ENCODE measurements at regions not wholly inside any gene's neighbourhood (a gene's known extent, or its start where the extent isn't known, plus 50 kb on each side); places are given as distances from the start of the nearest gene placed in this dataset.
"Not testable (repeated sequence)": the region's sequence is repeated elsewhere in the genome, so short reads cannot be mapped to it uniquely, and the experiment has no call there.

DNA sequence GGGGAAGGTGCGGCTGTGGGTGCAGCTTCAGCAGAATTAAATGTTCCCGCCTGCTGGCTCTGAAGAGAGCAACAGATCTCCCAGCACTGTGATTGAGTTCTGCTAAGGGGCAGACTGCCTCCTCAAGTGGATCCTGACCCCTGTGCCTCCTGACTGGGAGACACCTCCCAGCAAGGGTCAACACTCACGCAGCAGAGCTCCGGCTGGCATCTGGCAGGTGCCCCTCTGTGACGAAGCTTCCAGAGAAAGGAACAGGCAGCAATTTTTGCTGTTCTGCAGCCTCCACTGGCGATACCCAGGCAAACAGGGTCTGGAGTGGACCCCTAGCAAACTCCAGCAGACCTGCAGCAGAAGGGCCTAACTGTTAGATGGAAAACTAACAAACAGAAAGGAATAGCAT lies 454.3 kb upstream of the MIR17HG start:
- in situ Hi-C loops (cut with MboI; ENCODE audit: low pct_unique_long_range_greater_than_20kb in 2 of 9, low sequenced_read_pairs in 9 of 9, unreplicated experiment in 9 of 9), result loop anchor here in 1 of 9 experiments (25.0 kb wide), 1 partner anchor 119 kb away; no protein-coding TSS in a partner anchor

DNA sequence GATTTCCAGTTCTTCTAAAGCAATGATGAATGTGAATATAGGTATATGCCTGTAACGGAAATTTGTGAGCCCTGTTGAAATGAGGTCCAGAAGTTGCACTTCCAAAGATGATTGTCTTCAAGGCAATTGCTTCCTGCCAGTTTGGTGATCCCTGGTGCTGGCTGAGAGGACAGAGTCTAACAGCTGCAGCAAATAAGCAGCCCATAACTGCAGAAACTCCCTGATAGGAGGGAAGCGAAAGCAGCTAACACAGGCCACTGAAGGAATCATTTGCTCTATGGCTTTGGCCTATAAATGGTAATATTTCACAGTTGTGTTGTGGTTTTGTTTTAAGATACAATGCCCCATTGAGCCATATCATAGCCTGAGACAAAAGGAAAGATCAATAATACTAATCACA lies 451.5 kb upstream of the MIR17HG start:
- in situ Hi-C loops (cut with MboI; ENCODE audit: low pct_unique_long_range_greater_than_20kb in 2 of 9, low sequenced_read_pairs in 9 of 9, unreplicated experiment in 9 of 9), result loop anchor here in 1 of 9 experiments (25.0 kb wide), 1 partner anchor 116 kb away; no protein-coding TSS in a partner anchor
- 0 to 100% (median 93%) methylated on average over 1 to 2 of the region's 2 CpGs; no CpG with 5 or more reads in 1 of the 10 experiments for WGBS, 10 experiments

More for the DNA sequence above, 454.3 kb upstream of the MIR17HG start:
- H3K4me3 ChIP-seq; H3K27ac ChIP-seq; ATAC-seq (replicated peaks in 6 of 8); H3K4me1 ChIP-seq (replicated peaks in 1 of 2): not testable (repeated sequence)
- WGBS, 10 experiments, result 43 to 80% (median 63%) methylated on average over 1 to 6 of the region's 6 CpGs; no CpG with 5 or more reads in 6 of the 10 experiments

DNA sequence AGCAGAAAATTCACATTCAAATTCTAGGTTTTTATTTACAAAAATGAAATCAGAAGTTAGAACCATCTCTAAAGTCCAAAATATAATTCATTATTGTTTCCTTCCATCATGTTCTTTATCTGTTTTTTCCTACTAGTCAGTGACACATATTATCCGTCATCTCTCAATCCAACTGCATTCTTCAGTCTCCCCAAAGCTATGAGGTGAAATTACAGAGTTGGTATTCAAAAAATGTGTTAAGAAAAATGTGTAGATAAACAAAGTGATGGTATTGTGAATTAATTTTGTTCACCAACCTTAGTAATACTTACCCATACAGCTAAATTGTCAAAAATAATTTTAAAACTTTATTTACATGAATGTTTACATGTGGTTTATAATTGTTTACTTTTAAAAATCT lies 448.7 kb upstream of the MIR17HG start:
- WGBS, 10 experiments, result 17 to 100% (median 93%) methylated on average over 1 of the region's 1 CpG; no CpG with 5 or more reads in 1 of the 10 experiments
- no peak for ATAC-seq (replicated peaks in 6 of 8)
- H3K4me3 ChIP-seq, result no peak overlapping the region
- no peak overlapping the region for H3K27ac ChIP-seq
- H3K4me1 ChIP-seq (replicated peaks in 1 of 2), result no peaks in the 10 kb centered on the region
- in situ Hi-C loops (cut with MboI; ENCODE audit: low pct_unique_long_range_greater_than_20kb in 2 of 9, low sequenced_read_pairs in 9 of 9, unreplicated experiment in 9 of 9), result loop anchor here in 1 of 9 experiments (25.0 kb wide), 1 partner anchor 113 kb away; no protein-coding TSS in a partner anchor

More for the DNA sequence above, 451.5 kb upstream of the MIR17HG start:
- Histone ChIP-seq H3K4me3 (no peak overlapping the region), H3K27ac (no peak overlapping the region), H3K4me1 (replicated peaks in 1 of 2) (no peaks in the 10 kb centered on the region)
- ATAC-seq (replicated peaks in 6 of 8), result no peak

DNA sequence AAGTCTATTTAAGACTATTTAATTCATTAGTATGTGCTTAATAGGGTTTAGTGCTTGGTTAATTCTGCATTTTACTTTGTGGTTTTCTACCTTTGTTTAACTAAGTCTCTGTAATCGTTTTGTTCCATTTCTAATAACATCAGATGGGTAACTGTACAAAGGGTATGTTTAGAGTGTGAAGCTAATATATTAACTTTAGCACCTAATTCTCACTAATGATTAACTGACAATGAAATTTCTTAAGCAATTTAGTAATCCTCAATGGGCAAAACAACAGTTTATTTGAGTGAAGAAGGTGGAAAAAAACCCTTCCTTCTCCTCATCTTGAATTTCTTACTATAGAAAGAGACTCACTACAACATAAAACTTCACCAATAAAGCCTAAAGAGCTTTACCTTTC lies 448.1 kb upstream of the MIR17HG start:
- 0 to 100% (median 80%) methylated on average over 1 of the region's 1 CpG; no CpG with 5 or more reads in 2 of the 10 experiments for WGBS, 10 experiments
- no peak for ATAC-seq (replicated peaks in 6 of 8)
- Histone ChIP-seq H3K4me3 (no peak overlapping the region), H3K27ac (no peak overlapping the region), H3K4me1 (replicated peaks in 1 of 2) (no peaks in the 10 kb centered on the region)
- in situ Hi-C loops (cut with MboI; ENCODE audit: low pct_unique_long_range_greater_than_20kb in 2 of 9, low sequenced_read_pairs in 9 of 9, unreplicated experiment in 9 of 9), result loop anchor here in 1 of 9 experiments (25.0 kb wide), 1 partner anchor 113 kb away; no protein-coding TSS in a partner anchor

DNA sequence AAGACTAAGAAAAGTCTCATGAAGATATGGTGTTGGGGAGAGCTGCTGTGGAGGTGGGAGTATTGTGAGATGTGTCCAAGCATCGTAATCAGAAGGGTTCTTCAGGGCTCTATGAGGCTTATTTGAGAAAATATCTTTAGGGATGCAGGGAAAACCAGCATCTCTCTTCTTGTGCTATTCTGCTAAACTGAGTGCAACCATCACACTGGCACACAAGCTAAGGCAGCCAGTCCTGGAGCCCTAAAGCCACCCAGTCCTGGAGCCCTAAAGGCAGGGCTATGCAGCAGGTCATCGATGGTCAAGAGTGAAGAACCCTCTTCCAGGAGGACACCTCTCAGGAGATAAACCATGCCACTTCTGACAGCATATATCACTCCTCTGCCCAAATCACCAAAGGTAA lies 445.2 kb upstream of the MIR17HG start:
- no peak for ATAC-seq (replicated peaks in 6 of 8)
- no peak overlapping the region for H3K27ac ChIP-seq
- WGBS, 10 experiments, result 0 to 94% (median 29%) methylated on average over 1 to 2 of the region's 2 CpGs; no CpG with 5 or more reads in 5 of the 10 experiments
- in situ Hi-C loops (cut with MboI; ENCODE audit: low pct_unique_long_range_greater_than_20kb in 2 of 9, low sequenced_read_pairs in 9 of 9, unreplicated experiment in 9 of 9), result no loop called here
- H3K4me1 ChIP-seq (replicated peaks in 1 of 2), result no peaks in the 10 kb centered on the region
- H3K4me3 ChIP-seq, result no peak overlapping the region

DNA sequence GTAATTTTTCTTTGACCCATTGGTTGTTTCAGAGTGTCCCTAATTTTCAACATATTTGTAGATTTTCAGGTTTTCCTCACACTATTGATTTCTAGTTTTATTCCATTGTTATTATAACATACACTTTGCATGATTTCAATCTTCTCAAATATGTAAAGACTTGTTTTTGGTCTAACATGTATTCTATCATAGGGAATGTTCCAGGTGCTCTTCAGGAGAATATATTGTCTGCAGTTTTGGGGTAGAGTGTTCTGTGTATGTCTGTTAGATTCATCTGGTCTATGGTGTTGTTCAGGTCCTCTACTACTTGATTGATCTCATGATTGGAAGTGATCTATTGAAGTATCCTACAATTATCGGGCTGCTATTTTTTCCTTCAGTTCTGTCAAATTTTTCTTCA lies 440.9 kb upstream of the MIR17HG start:
- in situ Hi-C loops (cut with MboI; ENCODE audit: low pct_unique_long_range_greater_than_20kb in 2 of 9, low sequenced_read_pairs in 9 of 9, unreplicated experiment in 9 of 9), result no loop called here
- WGBS, 10 experiments, result 0 to 100% (median 88%) methylated on average over 1 of the region's 1 CpG; no CpG with 5 or more reads in 3 of the 10 experiments
- H3K4me3 ChIP-seq, result no peak overlapping the region
- H3K4me1 ChIP-seq (replicated peaks in 1 of 2), result peaks cover 3 to 26% of the 10 kb centered on the region in 2 donors
- no peak for ATAC-seq (replicated peaks in 6 of 8)
- H3K27ac ChIP-seq, result no peak overlapping the region

DNA sequence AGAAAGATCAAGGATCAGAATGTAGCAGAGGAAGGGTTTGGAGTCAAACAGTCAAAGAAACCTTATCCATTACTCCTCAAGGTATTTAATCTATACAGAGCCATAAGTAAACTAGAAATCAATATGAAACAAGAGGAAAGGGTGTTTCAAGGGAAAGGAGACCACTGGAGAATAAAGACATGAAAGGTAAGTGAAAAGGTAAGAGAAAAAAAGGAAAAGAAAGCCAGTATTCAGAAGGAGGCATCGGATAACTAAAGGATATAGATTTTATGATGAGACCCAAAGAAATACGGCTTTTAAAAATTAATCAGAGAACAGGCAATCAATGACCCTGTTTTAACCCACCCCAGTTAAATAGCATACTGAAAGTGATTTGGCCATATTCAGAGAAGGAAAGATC lies 438.7 kb upstream of the MIR17HG start:
- peaks cover 3 to 26% of the 10 kb centered on the region in 2 donors for H3K4me1 ChIP-seq (replicated peaks in 1 of 2)
- in situ Hi-C loops (cut with MboI; ENCODE audit: low pct_unique_long_range_greater_than_20kb in 2 of 9, low sequenced_read_pairs in 9 of 9, unreplicated experiment in 9 of 9), result no loop called here
- H3K27ac ChIP-seq, result peak overlapping the region in 1 of 2 donors; percentile 32
- no peak overlapping the region for H3K4me3 ChIP-seq
- 11 to 94% (median 51%) methylated on average over 1 to 2 of the region's 2 CpGs for WGBS, 10 experiments
- ATAC-seq (replicated peaks in 6 of 8), result no peak

DNA sequence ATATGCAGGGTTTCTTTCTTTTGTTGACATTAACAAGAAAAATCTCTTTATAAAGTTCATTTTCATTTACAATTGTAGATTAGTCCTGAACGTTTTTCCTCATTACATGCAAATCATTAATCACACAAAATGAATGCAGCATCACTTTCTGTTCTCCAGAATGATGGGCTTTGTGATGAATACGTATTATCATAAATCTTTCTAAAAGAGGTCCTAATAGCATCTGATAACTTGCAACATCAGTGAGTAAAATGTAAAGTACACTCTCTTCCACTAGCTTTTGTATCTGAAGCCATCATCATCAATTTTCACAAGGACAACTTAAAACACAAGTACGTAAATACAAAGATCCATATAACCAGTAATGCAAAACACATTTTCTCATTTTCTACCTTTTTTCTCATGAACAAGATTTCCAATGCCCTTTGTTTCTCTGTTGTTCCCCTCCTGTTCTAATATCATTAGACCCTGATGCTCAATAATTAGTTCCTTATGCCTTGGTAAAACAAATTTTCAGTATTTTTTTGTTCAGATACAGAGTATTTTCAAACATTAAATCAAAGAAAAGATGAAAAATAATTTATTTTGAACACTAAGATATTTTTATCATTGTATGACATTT lies 437.4 kb upstream of the MIR17HG start:
- 0 to 77% (median 34%) methylated on average over 1 to 3 of the region's 3 CpGs for WGBS, 10 experiments
- in situ Hi-C loops (cut with MboI; ENCODE audit: low pct_unique_long_range_greater_than_20kb in 2 of 9, low sequenced_read_pairs in 9 of 9, unreplicated experiment in 9 of 9), result no loop called here
- no peak overlapping the region for H3K4me3 ChIP-seq
- peak overlapping the region in 1 of 2 donors; percentile 63 for H3K27ac ChIP-seq
- peak in 5 of 8 experiments; percentile 69 to 92 (median 77) for ATAC-seq (replicated peaks in 6 of 8)
- peaks cover 3 to 26% of the 10 kb centered on the region in 2 donors for H3K4me1 ChIP-seq (replicated peaks in 1 of 2)

DNA sequence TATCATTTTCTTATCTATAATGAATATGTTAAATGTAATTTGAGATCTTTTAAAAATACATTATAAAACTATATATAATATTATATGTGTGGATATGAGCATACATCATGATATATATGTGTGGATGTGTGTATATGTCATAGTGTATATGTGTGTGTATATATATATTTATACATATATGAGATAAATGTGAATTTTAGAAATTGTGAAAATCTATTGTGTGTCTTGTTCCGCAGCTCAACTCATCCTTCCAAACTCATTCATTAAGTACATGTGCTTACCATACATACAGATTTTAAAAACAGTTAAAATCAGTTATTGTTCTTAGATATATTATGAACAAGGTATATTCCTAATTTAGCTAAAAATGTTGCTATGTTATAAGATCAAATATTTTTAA lies 435.2 kb upstream of the MIR17HG start:
- peaks cover 3 to 26% of the 10 kb centered on the region in 2 donors for H3K4me1 ChIP-seq (replicated peaks in 1 of 2)
- ATAC-seq (replicated peaks in 6 of 8), result no peak
- H3K27ac ChIP-seq, result no peak overlapping the region
- WGBS, 10 experiments, result 33 to 100% (median 71%) methylated on average over 1 of the region's 1 CpG; no CpG with 5 or more reads in 3 of the 10 experiments
- H3K4me3 ChIP-seq, result no peak overlapping the region
- in situ Hi-C loops (cut with MboI; ENCODE audit: low pct_unique_long_range_greater_than_20kb in 2 of 9, low sequenced_read_pairs in 9 of 9, unreplicated experiment in 9 of 9), result no loop called here

DNA sequence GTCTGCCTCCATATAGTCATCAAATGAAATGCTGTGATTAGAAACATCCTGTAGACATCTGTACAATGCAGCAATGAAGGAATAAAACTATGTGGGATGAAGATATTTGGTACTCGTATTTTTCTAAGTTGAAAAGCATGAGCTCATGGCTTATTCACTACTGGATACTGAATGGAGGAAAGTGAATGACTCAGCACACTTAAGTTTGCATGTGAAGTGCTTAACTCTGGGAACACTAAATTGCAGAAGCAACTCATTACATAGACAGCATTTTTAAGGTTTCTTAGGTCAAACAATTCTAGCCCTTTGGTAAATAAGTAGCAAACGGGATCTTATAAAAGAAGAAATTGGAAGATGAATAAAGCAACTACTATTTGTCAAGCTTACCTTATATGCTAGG lies 429.0 kb upstream of the MIR17HG start:
- Histone ChIP-seq H3K27ac (no peak overlapping the region), H3K4me3 (no peak overlapping the region), H3K4me1 (replicated peaks in 1 of 2) (peaks cover 0 to 4% of the 10 kb centered on the region in 2 donors)
- WGBS, 10 experiments, result 0 to 78% (median 24%) methylated on average over 1 to 2 of the region's 2 CpGs; no CpG with 5 or more reads in 1 of the 10 experiments
- ATAC-seq (replicated peaks in 6 of 8), result peak; percentile 56 to 97 (median 75)
- in situ Hi-C loops (cut with MboI; ENCODE audit: low pct_unique_long_range_greater_than_20kb in 2 of 9, low sequenced_read_pairs in 9 of 9, unreplicated experiment in 9 of 9), result no loop called here

DNA sequence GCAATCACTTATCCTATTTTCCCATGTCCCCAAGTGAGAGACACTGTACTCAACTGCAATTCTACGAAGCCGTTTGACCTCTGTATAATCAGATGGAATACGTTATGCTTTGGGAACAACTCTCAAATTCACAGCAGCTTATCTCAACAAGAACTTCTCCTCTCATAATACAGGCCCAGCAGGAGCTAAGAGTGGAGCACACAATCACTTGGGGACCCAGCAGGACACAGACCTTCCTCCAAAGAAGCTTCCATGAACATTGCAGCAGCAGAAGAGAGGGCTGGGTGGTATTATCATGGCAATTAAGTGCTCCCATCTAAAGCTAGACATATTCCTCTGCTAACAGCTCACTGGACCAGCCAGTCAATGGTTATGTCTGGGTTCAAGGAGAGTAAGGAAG lies 428.3 kb upstream of the MIR17HG start:
- no peak overlapping the region for H3K27ac ChIP-seq
- WGBS, 10 experiments, result 7 to 97% (median 81%) methylated on average over 2 to 3 of the region's 3 CpGs; no CpG with 5 or more reads in 2 of the 10 experiments
- peaks cover 0 to 4% of the 10 kb centered on the region in 2 donors for H3K4me1 ChIP-seq (replicated peaks in 1 of 2)
- no peak for ATAC-seq (replicated peaks in 6 of 8)
- no peak overlapping the region for H3K4me3 ChIP-seq
- in situ Hi-C loops (cut with MboI; ENCODE audit: low pct_unique_long_range_greater_than_20kb in 2 of 9, low sequenced_read_pairs in 9 of 9, unreplicated experiment in 9 of 9), result no loop called here

DNA sequence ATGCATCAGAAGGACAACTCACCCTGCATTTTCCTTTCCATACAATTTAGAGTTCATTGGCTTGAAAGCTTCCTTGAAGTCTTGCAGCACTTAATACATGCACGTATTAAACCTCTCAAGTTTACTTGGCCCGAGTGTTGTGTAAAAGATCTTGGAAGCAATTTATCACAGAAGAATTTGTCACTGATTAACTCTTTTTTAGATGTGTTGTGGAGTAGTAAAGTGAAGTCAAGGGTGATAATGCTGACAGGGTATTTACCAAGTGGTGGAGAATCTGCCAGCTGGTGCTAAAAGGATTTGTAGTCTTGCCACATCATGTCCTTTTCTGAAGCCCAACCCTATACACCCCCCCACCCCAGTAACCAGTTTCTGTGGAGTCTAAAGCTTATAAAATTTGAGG lies 421.0 kb upstream of the MIR17HG start:
- Histone ChIP-seq H3K4me1 (replicated peaks in 1 of 2) (no peaks in the 10 kb centered on the region), H3K27ac (peak overlapping the region in 1 of 2 donors; percentile 8), H3K4me3 (no peak overlapping the region)
- no peak for ATAC-seq (replicated peaks in 6 of 8)
- in situ Hi-C loops (cut with MboI; ENCODE audit: low pct_unique_long_range_greater_than_20kb in 2 of 9, low sequenced_read_pairs in 9 of 9, unreplicated experiment in 9 of 9), result no loop called here
- WGBS, 10 experiments, result 6 to 45% (median 37%) methylated on average over 1 to 2 of the region's 2 CpGs; no CpG with 5 or more reads in 4 of the 10 experiments

DNA sequence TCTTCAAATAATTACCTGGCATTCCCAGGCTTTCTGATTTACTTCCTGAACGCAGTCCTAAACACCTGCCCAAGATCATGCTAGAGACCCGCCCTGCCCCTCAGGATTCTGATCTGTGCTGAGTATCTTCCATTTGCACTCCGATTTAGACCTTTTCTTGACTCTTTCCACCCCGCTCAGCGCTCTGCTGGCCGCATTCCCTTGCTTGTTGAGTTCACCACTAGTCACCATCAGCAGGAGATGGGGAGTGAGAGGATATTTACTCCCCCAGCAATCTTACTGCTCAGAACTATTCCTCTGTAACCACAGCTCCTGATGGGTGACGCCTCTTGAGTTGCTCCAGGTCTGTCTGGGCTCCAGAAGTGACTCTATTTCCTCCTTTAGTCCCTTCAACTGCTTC lies 419.4 kb upstream of the MIR17HG start:
- no peak overlapping the region for H3K27ac ChIP-seq
- in situ Hi-C loops (cut with MboI; ENCODE audit: low pct_unique_long_range_greater_than_20kb in 2 of 9, low sequenced_read_pairs in 9 of 9, unreplicated experiment in 9 of 9), result no loop called here
- ATAC-seq (replicated peaks in 6 of 8), result no peak
- no peaks in the 10 kb centered on the region for H3K4me1 ChIP-seq (replicated peaks in 1 of 2)
- 5 to 100% (median 80%) methylated on average over 1 to 6 of the region's 7 CpGs; no CpG with 5 or more reads in 3 of the 10 experiments for WGBS, 10 experiments
- no peak overlapping the region for H3K4me3 ChIP-seq
